WTC11 (cell line): ENCODE measurements at regions not wholly inside any gene's neighbourhood (a gene's known extent, or its start where the extent isn't known, plus 50 kb on each side); places are given as distances from the start of the nearest gene placed in this dataset.

Experiments
- ATAC-seq: fragments of 200-7000 bp; cut with Tn5 transposase; 2 replicates; pipeline ENCODE4 v1.10.0; 2021; ENCODE audit warnings: mild to moderate bottlenecking, moderate library complexity
- CTCF ChIA-PET: fragments of 300-600 bp; sonication (Branson Sonifier 250); formaldehyde crosslinking; loops from one replicate; lab custom pipeline; 2021; ENCODE audit warnings: antibody characterized with exemption; lab: Charles Lee
- POLR2A ChIA-PET: fragments of 350-600 bp; sonication (Branson Sonifier 250); formaldehyde crosslinking; loops from one replicate; lab custom pipeline; 2021; ENCODE audit warnings: antibody characterized with exemption; lab: Charles Lee
- DNase-seq: peaks from one replicate; pipeline ENCODE4 v3.0.0; 2021; ENCODE audit warnings: low spot score
- H3K27ac Mint-ChIP-seq: 2 replicates; pipeline ENCODE4 v1.8.0; 2021; ENCODE audit warnings: mixed read lengths
- H3K27me3 Mint-ChIP-seq: 2 replicates; pipeline ENCODE4 v1.8.0; 2021; ENCODE audit warnings: low read depth, mild to moderate bottlenecking, moderate library complexity, mixed read lengths
- H3K36me3 Mint-ChIP-seq: 2 replicates; pipeline ENCODE4 v1.8.0; 2021; ENCODE audit warnings: mixed read lengths
- H3K4me1 Mint-ChIP-seq: 2 replicates; pipeline ENCODE4 v1.8.0; 2022; ENCODE audit warnings: mixed read lengths
- H3K4me3 Mint-ChIP-seq: 2 replicates; pipeline ENCODE4 v1.8.0; 2021; ENCODE audit warnings: mild to moderate bottlenecking, moderate library complexity, mixed read lengths
- H3K9me3 Mint-ChIP-seq: 2 replicates; pipeline ENCODE4 v1.8.0; 2021; ENCODE audit warnings: mixed read lengths
- ELF4 ChIP-seq: sonication (generic); formaldehyde crosslinking; IDR thresholded peaks from 2 replicates; pipeline ENCODE4 v1.8.1; 2022; ENCODE audit warnings: low read depth, mild to moderate bottlenecking, moderate library complexity, missing genetic modification reagents
- ETV6 ChIP-seq: sonication (generic); formaldehyde crosslinking; IDR thresholded peaks from 2 replicates; pipeline ENCODE4 v1.8.1; 2022; ENCODE audit warnings: mild to moderate bottlenecking, missing genetic modification reagents
- IRF2 ChIP-seq: sonication (generic); formaldehyde crosslinking; IDR thresholded peaks from 2 replicates; pipeline ENCODE4 v1.8.0; 2022; ENCODE audit warnings: low read depth, missing genetic modification reagents, borderline replicate concordance
- JAZF1 ChIP-seq: fragments of 250-450 bp; sonication (Bioruptor Pico); IDR thresholded peaks from 2 replicates; pipeline ENCODE4 v1.9.0; 2021; ENCODE audit warnings: moderate library complexity, mild to moderate bottlenecking, inconsistent platforms
- MXD4 ChIP-seq: fragments of 250-450 bp; sonication (Bioruptor Pico); IDR thresholded peaks from 2 replicates; pipeline ENCODE4 v1.8.0; 2021; ENCODE audit warnings: mild to moderate bottlenecking, moderate library complexity, borderline replicate concordance
- MYBL2 ChIP-seq: sonication (generic); formaldehyde crosslinking; IDR thresholded peaks from 2 replicates; pipeline ENCODE4 v1.8.1; 2023; ENCODE audit warnings: mild to moderate bottlenecking, moderate library complexity, missing genetic modification reagents
- PREB ChIP-seq: sonication (generic); formaldehyde crosslinking; IDR thresholded peaks from 2 replicates; pipeline ENCODE4 v1.8.1; 2022; ENCODE audit warnings: mild to moderate bottlenecking, missing genetic modification reagents, moderate library complexity, borderline replicate concordance
- TCF7 ChIP-seq: sonication (generic); formaldehyde crosslinking; IDR thresholded peaks from 2 replicates; pipeline ENCODE4 v1.8.0; 2022; ENCODE audit warnings: mild to moderate bottlenecking, low read depth, missing genetic modification reagents, moderate library complexity
- TEAD1 ChIP-seq: sonication (generic); formaldehyde crosslinking; IDR thresholded peaks from 2 replicates; pipeline ENCODE4 v1.8.0; 2022; ENCODE audit warnings: mild to moderate bottlenecking, missing genetic modification reagents
- ZNF317 ChIP-seq: sonication (generic); formaldehyde crosslinking; IDR thresholded peaks from 2 replicates; pipeline ENCODE4 v1.8.1; 2023; ENCODE audit warnings: low read depth, mild to moderate bottlenecking, moderate library complexity, missing genetic modification reagents, borderline replicate concordance
- ZNF423 ChIP-seq: fragments of 250-450 bp; sonication (Bioruptor Pico); IDR thresholded peaks from 2 replicates; pipeline ENCODE4 v2.1.2; 2022; ENCODE audit warnings: mild to moderate bottlenecking, moderate library complexity
- ZSCAN18 ChIP-seq: fragments of 250-450 bp; sonication (Bioruptor Pico); IDR thresholded peaks from 2 replicates; pipeline ENCODE4 v2.1.2; 2022; ENCODE audit warnings: mild to moderate bottlenecking, moderate library complexity
- TF ChIP-seq, protein P1 (sequence below): fragments of 250-450 bp; sonication (Bioruptor Pico); IDR thresholded peaks from 2 replicates; pipeline ENCODE4 v1.9.0; 2021; ENCODE audit warnings: mild to moderate bottlenecking
- TF ChIP-seq, protein P2 (sequence below): fragments of 250-450 bp; sonication (Bioruptor Pico); IDR thresholded peaks from 2 replicates; pipeline ENCODE4 v1.9.0; 2021; ENCODE audit warnings: moderate library complexity, mild to moderate bottlenecking, inconsistent platforms, borderline replicate concordance

DNA sequence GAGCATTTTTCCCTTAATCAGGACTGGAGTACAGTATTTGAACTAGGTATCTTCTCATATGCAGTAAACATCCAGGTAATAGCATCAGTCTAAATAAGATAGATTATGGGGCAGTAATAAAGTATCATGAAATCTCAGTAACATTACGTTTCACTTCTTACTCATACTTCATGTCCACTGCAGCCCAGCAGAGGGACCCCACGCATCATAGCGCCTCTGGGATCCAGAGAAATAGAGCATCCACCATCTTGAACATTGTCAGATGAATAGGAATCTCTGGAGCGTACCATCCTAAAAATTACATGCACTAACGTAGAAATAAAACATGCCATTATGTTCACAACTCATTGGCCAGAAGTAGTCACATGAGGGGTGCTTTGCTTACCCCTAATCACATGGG lies 499.0 kb downstream of the CPS1 start:
- peak; percentile 53 for DNase-seq
- no peaks in the 10 kb centered on the region for H3K36me3 Mint-ChIP-seq
- H3K4me3 Mint-ChIP-seq = no peak overlapping the region
- no peaks in the 10 kb centered on the region for H3K9me3 Mint-ChIP-seq
- ChIA-PET POLR2A (no interaction called here), CTCF (no interaction called here)
- H3K27me3 Mint-ChIP-seq = no peaks in the 10 kb centered on the region
- H3K4me1 Mint-ChIP-seq = no peaks in the 10 kb centered on the region
- peak; percentile 89 for ATAC-seq
- H3K27ac Mint-ChIP-seq = no peak overlapping the region
- TF ChIP-seq ZNF423 (CRISPR knock-in tag) (no peak), TEAD1 (CRISPR knock-in tag) (no peak)

DNA sequence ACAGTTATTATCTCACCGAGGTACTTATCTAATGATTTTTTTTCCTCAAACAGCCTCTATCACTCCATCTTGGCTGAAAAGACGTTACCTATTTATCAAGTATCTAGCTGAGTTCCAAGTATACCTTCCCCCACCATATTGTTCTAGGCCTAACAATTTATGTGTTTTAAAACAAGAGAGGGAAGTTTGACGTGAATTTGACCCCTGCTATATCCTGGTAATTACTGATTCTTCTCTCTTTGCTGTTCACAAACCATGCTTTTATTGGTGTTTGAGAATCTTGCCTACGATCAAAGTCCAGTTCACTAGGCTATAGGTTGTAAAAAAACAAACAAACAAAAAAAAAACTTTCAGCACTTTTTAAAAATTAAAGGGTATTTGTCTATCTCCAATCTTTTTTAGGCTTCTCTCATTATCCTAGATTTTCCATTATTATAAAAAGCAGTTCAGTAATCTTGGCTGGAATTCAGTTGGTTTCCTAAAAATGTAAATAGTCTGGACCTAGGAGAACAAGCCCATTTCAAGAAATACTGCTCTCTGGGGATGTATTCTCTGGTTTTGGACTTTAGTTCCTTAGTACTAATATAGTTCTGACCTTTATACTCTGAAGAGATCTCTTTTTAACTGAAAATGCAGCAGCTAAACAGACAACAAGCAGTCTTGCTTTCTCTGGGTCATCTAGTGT lies 505.4 kb downstream of the CPS1 start:
- no peaks in the 10 kb centered on the region for H3K27me3 Mint-ChIP-seq
- CTCF ChIA-PET = no interaction called here
- TF ChIP-seq IRF2 (CRISPR knock-in tag) = no peak
- no peak for TF ChIP-seq TCF7
- no peak for TF ChIP-seq ZNF317 (CRISPR knock-in tag)
- TF ChIP-seq, protein P1, sequence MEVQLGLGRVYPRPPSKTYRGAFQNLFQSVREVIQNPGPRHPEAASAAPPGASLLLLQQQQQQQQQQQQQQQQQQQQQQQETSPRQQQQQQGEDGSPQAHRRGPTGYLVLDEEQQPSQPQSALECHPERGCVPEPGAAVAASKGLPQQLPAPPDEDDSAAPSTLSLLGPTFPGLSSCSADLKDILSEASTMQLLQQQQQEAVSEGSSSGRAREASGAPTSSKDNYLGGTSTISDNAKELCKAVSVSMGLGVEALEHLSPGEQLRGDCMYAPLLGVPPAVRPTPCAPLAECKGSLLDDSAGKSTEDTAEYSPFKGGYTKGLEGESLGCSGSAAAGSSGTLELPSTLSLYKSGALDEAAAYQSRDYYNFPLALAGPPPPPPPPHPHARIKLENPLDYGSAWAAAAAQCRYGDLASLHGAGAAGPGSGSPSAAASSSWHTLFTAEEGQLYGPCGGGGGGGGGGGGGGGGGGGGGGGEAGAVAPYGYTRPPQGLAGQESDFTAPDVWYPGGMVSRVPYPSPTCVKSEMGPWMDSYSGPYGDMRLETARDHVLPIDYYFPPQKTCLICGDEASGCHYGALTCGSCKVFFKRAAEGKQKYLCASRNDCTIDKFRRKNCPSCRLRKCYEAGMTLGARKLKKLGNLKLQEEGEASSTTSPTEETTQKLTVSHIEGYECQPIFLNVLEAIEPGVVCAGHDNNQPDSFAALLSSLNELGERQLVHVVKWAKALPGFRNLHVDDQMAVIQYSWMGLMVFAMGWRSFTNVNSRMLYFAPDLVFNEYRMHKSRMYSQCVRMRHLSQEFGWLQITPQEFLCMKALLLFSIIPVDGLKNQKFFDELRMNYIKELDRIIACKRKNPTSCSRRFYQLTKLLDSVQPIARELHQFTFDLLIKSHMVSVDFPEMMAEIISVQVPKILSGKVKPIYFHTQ (CRISPR knock-in tag) = no peak
- no peak for TF ChIP-seq ELF4 (CRISPR knock-in tag)
- no peak for TF ChIP-seq JAZF1 (CRISPR knock-in tag)
- no peak for TF ChIP-seq ETV6 (CRISPR knock-in tag)
- POLR2A ChIA-PET = no interaction called here
- no peak for DNase-seq
- no peaks in the 10 kb centered on the region for H3K9me3 Mint-ChIP-seq
- no peak overlapping the region for H3K4me3 Mint-ChIP-seq
- no peak overlapping the region for H3K27ac Mint-ChIP-seq
- no peaks in the 10 kb centered on the region for H3K4me1 Mint-ChIP-seq
- no peaks in the 10 kb centered on the region for H3K36me3 Mint-ChIP-seq
- ATAC-seq = no peak

- Mint-ChIP-seq H3K9me3 (no peaks in the 10 kb centered on the region), H3K27me3 (no peaks in the 10 kb centered on the region), H3K4me3 (no peak overlapping the region), H3K27ac (no peak overlapping the region), H3K36me3 (no peaks in the 10 kb centered on the region), H3K4me1 (peaks cover 5% of the 10 kb centered on the region)
- no peak for DNase-seq
- CTCF ChIA-PET = no interaction called here
- no peak for ATAC-seq
- POLR2A ChIA-PET = no interaction called here
- no peak for TF ChIP-seq TCF7
- TF ChIP-seq ZSCAN18 (CRISPR knock-in tag) = no peak
- TF ChIP-seq, protein P2, sequence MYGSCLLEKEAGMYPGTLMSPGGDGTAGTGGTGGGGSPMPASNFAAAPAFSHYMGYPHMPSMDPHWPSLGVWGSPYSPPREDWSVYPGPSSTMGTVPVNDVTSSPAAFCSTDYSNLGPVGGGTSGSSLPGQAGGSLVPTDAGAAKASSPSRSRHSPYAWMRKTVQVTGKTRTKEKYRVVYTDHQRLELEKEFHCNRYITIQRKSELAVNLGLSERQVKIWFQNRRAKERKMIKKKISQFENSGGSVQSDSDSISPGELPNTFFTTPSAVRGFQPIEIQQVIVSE (CRISPR knock-in tag) = no peak
- TF ChIP-seq MXD4 = no peak
- TF ChIP-seq PREB (CRISPR knock-in tag) = no peak
- TF ChIP-seq MYBL2 (CRISPR knock-in tag) = no peak
These were observed 505.9 kb downstream of the CPS1 start for GRCh38 chr2:211062297-211062612.
